NB4 (cell line): ENCODE measurements at regions not wholly inside any gene's neighbourhood (a gene's known extent, or its start where the extent isn't known, plus 50 kb on each side); places are given as distances from the start of the nearest gene placed in this dataset.

Source experiments
- CTCF ChIP-seq: IDR thresholded peaks from one replicate; pipeline ENCODE4 v1.5.1; 2012; ENCODE audit warnings: low read depth, low read length
- MYC ChIP-seq: IDR thresholded peaks from 2 replicates; pipeline ENCODE4 v1.6.1; 2011; ENCODE audit warnings: low read depth, low read length
- POLR2A ChIP-seq: IDR thresholded peaks from 2 replicates; pipeline ENCODE4 v1.6.1; 2011; ENCODE audit warnings: mild to moderate bottlenecking; ENCODE audit not compliant: insufficient read length; ENCODE audit errors: extremely low read depth
- TF ChIP-seq, protein P1 (sequence below): IDR thresholded peaks from 2 replicates; pipeline ENCODE4 v1.6.1; 2011; ENCODE audit warnings: low read depth, low read length

DNA sequence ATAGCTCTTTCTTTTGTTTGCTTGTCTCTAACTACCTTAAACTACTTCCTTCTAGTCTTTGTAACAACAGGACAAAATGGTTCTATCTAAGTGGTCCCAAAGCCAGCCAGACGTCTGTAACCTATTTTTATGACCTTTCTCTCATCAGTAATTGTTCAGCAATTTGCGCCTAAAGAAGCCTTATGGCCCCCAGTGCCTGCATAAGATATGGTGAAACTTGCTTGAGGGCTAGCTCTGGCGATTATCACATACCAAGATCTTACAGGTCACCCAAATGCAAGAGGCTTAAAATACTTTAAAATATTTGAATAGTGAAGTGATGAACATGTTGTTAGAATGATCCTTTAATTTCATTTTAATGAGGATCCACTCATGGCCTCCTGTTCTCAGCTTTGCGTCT lies 369.4 kb downstream of the SOX2 start:
- TF ChIP-seq CTCF, result no peak
- TF ChIP-seq, protein P1, sequence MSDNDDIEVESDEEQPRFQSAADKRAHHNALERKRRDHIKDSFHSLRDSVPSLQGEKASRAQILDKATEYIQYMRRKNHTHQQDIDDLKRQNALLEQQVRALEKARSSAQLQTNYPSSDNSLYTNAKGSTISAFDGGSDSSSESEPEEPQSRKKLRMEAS, result no peak
- no peak for TF ChIP-seq POLR2A
- no peak for TF ChIP-seq MYC
